Ishikawa (cell line): ENCODE measurements at regions not wholly inside any gene's neighbourhood (a gene's known extent, or its start where the extent isn't known, plus 50 kb on each side); places are given as distances from the start of the nearest gene placed in this dataset.

Experiments
- CEBPB ChIP-seq: IDR thresholded peaks from 2 replicates; pipeline ENCODE4 v1.6.1; 2012
- CREB1 ChIP-seq: IDR thresholded peaks from 2 replicates; pipeline ENCODE4 v1.6.1; 2012; ENCODE audit warnings: low read depth
- EGR1 ChIP-seq: IDR thresholded peaks from 2 replicates; pipeline ENCODE4 v1.6.1; 2012
- EP300 ChIP-seq: IDR thresholded peaks from 2 replicates; pipeline ENCODE4 v1.6.1; 2012; ENCODE audit warnings: borderline replicate concordance
- FOXM1 ChIP-seq: IDR thresholded peaks from 2 replicates; pipeline ENCODE4 v1.6.1; 2012; ENCODE audit warnings: low read depth, borderline replicate concordance
- MAX ChIP-seq: IDR thresholded peaks from 2 replicates; pipeline ENCODE4 v1.6.1; 2012
- NFIC ChIP-seq: IDR thresholded peaks from 2 replicates; pipeline ENCODE4 v1.6.1; 2012
- RAD21 ChIP-seq: IDR thresholded peaks from 2 replicates; pipeline ENCODE4 v1.6.1; 2012; ENCODE audit warnings: low read depth
- REST ChIP-seq: IDR thresholded peaks from 2 replicates; pipeline ENCODE4 v1.6.1; 2012; ENCODE audit warnings: low read depth, mild to moderate bottlenecking
- TAF1 ChIP-seq: IDR thresholded peaks from 2 replicates; pipeline ENCODE4 v1.6.1; 2012; ENCODE audit warnings: low read depth, mild to moderate bottlenecking
- TCF12 ChIP-seq: IDR thresholded peaks from 2 replicates; pipeline ENCODE4 v1.6.1; 2012; ENCODE audit warnings: low read depth
- TEAD4 ChIP-seq: IDR thresholded peaks from 2 replicates; pipeline ENCODE4 v1.6.1; 2012
- USF1 ChIP-seq: IDR thresholded peaks from 2 replicates; pipeline ENCODE4 v1.6.1; 2012
- YY1 ChIP-seq: IDR thresholded peaks from 2 replicates; pipeline ENCODE4 v1.6.1; 2012; ENCODE audit warnings: low read depth
- ZBTB7A ChIP-seq: IDR thresholded peaks from 2 replicates; pipeline ENCODE4 v1.6.1; 2012; ENCODE audit warnings: low read depth

- TF ChIP-seq REST: no peak
- no peak for TF ChIP-seq USF1
- no peak for TF ChIP-seq FOXM1
- TF ChIP-seq EGR1: no peak
- no peak for TF ChIP-seq TCF12
- no peak for TF ChIP-seq CREB1
- TF ChIP-seq NFIC: no peak
- TF ChIP-seq MAX: no peak
- TF ChIP-seq CEBPB: no peak
- no peak for TF ChIP-seq RAD21
Observed at GRCh38 chr10:51002469-51002868, 71.8 kb upstream of the PRKG1 start.

GRCh38 chr10:51004776-51005175, 69.5 kb upstream of the PRKG1 start:
- TF ChIP-seq FOXM1: no peak

GRCh38 chr10:51005551-51005950, 68.7 kb upstream of the PRKG1 start:
- TF ChIP-seq YY1 (no peak), USF1 (no peak), FOXM1 (no peak), RAD21 (no peak), ZBTB7A (no peak), TCF12 (no peak), TEAD4 (no peak), MAX (no peak), EGR1 (no peak), CREB1 (no peak), NFIC (no peak), TAF1 (no peak)

- TF ChIP-seq TEAD4 (no peak), REST (no peak), YY1 (no peak), TCF12 (no peak), EGR1 (no peak), ZBTB7A (no peak), RAD21 (no peak), EP300 (no peak), CREB1 (no peak)
Observed at GRCh38 chr10:51006686-51007085, 67.6 kb upstream of the PRKG1 start.

GRCh38 chr10:51007781-51008180, 66.5 kb upstream of the PRKG1 start:
- TF ChIP-seq YY1 (no peak), NFIC (no peak), CREB1 (no peak), CEBPB (no peak), EP300 (no peak), ZBTB7A (no peak), TEAD4 (no peak), TAF1 (no peak), RAD21 (no peak), REST (no peak), TCF12 (no peak), USF1 (no peak), FOXM1 (no peak)
